Spleen (tissue), 7 donors: ENCODE measurements at regions not wholly inside any gene's neighbourhood (a gene's known extent, or its start where the extent isn't known, plus 50 kb on each side); places are given as distances from the start of the nearest gene placed in this dataset.

Experiments used
- CTCF ChIP-seq, 11 experiments: fragments of 200-600 bp in 7 of 11; fragments of 450-650 bp in 4 of 11; sonication (generic) in 4 of 11; IDR thresholded peaks in 8 of 11; conservative IDR thresholded peaks in 3 of 11; 1 replicate in 7 of 11; 2 replicates in 4 of 11; pipeline versions ENCODE4 v1.4.0 to v1.8.0; 2016 to 2021; ENCODE audit warnings: antibody characterized with exemption in 11 of 11, inconsistent platforms in 4 of 11, mild to moderate bottlenecking in 1 of 11
- POLR2A ChIP-seq, 3 donors: fragments of 450-650 bp; IDR thresholded peaks; one replicate each; pipeline ENCODE4 v1.5.1; 2017; ENCODE audit warnings: antibody characterized with exemption in 3 of 3, mild to moderate bottlenecking in 1 of 3
- donor health status: DM: no; HTN: no; CAD: no; lungs with moderate emphysema.
- donor health status: DM: no; HTN: no; CAD: no.
- donor health status: DM: no; HTN: no; CAD: no.

GRCh38 chr7:15922002-15922401, 235.5 kb upstream of the MEOX2 start:
- no peak for TF ChIP-seq POLR2A (IDR thresholded peaks at IDR 0.05)
- TF ChIP-seq CTCF (IDR thresholded peaks at IDR 0.05 in 8 of 11, conservative IDR thresholded peaks at IDR 0.05 in 3 of 11): no peak
